ENCODE measurements at regions not wholly inside any gene's neighbourhood (a gene's known extent, or its start where the extent isn't known, plus 50 kb on each side); places are given as distances from the start of the nearest gene placed in this dataset.
"Not testable (repeated sequence)": the region's sequence is repeated elsewhere in the genome, so short reads cannot be mapped to it uniquely, and the experiment has no call there.

DNA sequence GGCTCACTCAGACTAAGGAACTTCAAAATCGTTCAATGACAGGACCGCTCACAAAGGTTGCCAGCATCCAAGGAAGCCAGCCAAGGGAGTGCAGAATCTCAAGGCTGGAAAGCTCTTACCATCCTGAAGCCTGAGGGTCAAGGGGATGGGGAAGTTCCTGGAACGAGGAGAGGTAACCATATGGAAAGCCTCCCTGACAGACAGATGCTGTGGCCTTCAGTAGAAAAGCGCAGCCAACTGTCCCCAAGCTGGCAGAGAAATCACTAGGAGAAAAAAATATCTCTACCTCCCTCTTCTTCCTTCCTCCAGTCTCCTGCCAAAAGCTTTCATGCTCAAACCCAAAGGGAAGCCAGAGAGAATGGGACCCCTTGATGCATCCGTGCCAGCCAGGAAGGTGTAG lies 90.5 kb upstream of the RANBP3L start:
- no peak for DNase-seq

DNA sequence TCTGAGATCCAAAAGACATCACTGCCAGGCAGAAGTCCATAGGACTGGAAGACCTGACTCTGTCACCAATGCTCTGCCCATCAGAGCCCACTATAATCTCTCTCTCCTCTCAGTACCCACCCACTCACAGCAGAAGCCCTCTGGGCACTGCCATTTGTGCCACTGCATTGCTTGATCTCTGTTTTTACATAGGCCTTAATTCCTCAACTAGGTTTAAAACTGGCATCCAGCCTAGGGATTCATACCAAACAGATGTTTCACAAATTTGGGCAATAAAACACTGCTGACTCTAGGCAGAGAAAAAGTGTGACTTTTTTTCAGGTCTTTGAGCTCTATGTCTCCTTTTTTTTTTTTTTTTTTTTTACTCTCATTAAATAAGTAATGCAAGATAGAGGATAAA lies 91.1 kb upstream of the RANBP3L start:
- no peak for DNase-seq

DNA sequence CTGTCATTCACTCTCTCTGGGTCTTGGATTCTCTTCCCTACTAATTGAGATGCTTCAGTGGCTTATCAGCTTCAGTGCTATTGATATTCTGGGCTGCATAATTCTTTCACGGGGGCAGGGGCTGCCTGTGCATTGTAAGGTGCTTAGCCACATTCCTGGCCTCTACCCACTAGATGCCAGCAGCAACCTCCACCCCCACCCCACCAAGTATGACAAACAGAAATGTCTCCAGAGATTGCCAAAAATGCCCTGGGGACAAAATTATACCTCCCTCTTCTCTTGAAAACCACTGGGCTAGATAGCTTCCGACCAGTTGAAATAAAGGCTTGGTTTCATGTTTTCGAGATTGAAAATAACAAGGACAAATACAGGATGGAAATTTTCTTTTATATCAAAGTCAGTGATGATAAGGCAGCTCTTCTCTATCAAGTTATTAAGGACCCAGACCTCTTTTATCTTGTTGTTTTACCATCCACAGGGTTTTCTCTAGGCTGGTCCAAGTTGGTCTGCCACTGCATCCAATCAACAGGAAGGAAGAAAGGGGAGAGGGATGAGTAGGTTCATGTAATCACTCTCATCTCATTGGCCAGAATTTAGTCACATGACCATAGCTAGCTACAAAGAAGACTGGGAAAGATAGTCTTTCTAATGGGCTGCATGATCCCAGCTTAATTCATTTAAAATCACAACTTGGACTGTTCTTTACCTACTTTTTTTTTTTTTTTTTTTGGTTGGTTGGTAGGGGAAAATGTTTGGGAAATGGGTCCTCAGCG lies 92.1 kb upstream of the RANBP3L start:
- no peak for DNase-seq

DNA sequence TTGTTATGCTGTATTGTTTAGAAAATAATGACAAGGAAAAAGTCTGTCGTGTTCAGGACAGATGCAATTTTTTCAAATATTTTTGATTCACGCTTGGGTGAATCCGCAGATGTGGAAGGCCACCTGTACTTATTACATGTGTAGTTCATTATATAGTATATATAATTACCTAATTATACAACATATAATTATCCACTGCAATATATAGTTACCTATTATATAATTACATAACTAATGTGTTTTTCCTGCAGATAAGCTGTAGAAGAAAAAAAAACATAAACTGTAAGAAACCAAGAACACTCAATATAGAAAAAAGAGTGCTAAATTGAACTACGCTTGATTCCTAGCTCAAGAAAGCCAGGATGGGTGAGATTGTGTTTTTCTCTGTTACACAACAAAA lies 93.6 kb upstream of the RANBP3L start:
- no peak for DNase-seq

DNA sequence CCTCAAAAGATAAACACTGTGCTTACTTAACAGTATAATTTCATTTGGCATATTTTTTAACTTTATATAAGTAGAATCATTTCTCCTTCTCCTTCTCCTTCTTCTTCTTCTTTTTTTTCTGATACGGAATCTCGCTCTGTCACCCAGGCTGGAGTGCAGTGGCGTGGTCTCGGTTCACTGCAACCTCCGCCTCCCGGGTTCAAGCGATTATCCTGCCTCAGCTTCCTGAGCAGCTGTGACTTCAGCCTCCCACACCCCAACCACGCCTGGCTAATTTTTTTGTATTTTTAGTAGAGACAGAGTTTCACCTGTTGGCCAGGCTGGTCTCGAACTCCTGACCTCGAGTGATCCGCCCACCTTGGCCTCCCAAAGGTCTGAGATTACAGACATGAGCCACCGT lies 94.2 kb upstream of the RANBP3L start:
- DNase-seq = not testable (repeated sequence)

DNA sequence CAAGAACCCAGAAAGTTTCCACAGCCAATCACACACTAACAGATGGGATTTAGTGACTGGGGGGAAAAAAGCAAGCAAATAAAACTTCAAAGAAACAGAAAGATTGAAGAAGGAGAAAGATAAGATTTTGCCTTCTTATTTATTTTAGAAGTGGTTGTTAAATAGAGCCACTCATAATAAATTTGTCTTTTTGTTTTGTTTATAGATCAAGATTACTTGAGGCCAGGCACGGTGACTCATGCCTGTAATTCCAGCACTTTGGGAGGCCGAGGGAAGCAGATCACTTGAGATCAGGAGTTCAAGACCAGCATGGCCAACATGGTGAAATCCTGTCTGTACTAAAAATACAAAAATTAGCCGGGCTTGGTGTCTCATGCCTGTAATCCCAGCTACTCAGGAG lies 94.9 kb upstream of the RANBP3L start:
- DNase-seq = no peak

DNA sequence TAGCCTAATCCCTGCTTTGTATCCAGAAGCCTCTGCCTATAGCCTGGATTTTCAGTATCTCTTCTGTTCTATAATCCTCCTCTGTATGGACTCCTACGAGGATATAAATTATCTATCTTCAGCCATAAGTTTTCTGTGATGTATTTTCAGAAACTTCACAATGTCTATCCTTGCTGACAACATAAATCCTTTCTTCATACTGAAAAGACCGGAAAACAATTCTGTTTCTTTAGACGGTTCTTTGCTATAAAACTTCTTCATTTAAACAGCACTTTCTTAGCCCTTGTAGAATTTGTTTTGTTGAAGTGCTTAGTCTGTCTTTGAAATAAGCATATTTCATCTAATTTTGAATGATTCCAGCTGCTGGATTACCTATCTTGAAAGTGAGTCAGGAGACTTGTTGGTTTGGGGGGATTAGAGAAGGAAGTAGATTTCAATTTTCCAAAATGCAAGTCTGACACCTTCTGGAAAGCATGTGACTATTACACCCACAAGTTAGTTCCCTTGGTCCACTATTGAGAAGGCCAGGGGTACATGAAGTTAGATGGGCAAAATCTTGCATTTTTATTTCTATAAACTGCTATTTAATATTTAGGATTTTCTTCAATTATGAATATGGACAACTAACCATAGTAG lies 96.3 kb upstream of the RANBP3L start:
- DNase-seq = no peak

DNA sequence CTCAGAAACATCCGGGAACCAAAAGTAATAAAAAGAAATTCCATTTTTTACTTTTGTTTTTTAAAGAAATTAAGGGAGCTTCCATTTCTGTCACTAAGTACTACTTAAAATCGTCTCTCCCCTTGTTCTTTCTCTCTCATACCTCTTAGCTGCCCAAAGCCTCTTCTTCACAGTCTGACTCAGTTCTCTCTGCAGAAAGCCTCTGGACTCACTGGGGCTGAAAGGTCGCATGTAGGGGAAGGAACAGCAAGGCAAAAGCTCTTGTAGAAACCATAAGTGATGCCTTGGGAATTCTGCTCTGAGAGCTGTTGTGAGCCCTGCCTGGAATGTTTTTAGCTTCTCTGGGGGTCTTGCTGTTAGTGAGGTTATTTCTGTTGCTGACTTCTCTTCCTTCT lies 100.8 kb upstream of the RANBP3L start:
- DNase-seq = no peak

DNA sequence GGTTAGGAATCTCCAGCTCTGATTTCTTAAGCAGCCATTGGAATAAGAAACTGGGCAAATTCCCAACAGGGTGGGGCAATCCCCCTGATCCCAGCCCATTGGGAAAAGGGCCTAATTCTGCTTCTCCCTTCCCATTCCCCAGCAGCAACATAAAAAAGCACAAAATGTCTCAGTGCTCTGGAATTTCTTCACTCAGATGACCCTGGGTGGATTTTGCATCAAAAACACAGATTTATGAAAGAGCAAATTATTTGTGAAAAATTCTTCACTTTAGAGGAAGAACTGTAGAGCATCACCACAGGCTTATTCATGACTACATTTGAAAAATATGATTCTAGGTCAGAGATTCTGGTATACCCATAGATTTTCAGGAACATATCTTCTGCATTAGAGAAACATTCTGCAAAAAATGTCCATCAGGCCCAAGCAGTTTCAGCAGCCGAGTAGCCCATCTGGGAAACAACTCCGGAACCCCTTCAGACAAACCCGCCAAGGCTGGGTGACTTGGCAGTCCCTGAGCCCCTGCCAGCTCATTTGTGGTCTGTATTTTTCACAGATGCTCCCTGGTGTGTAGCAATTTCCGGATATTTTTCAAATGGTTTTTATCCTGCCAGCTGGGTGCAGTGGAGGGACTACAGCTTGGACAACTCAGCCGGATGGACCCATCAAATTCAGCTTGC lies 102.1 kb upstream of the RANBP3L start:
- peak in 1 of 2 donors; percentile 25 for DNase-seq

DNA sequence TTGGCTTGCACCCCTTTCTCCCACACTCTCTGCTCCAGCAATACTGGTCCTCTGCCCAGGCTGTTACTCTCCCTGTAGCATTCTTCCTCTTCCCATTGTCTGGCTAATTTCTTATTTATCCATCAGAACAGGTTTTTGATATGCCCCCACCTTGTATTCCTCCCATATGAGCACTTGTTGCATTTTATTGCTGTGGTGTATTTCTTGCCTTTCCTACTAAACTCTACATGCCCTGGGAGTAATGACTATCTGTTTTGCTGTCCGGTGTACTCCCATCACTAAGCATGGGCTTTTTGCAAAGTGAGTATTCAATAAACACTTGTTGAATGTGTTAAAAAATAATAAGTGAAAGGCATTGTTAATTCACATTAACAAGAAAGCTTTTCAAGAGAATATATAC lies 104.3 kb upstream of the RANBP3L start:
- no peak for DNase-seq

DNA sequence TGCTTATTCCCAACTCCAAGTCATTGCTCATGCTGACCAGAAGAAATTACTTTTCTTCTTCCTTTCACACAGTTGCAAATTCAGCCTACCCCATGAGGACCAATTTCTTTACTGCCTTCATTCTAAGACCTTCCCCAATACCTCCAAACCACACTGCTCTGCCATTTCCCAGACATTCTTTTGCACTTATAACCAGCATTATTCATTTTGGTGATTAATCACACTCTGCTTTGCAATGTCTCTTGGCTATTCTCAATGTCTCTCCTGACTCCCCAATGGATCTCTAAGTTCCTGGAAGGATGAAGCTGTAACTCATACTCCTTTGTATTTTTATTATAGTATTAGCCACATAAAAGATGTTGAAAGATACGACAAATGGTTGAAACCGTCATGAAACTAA lies 105.7 kb upstream of the RANBP3L start:
- no peak for DNase-seq

DNA sequence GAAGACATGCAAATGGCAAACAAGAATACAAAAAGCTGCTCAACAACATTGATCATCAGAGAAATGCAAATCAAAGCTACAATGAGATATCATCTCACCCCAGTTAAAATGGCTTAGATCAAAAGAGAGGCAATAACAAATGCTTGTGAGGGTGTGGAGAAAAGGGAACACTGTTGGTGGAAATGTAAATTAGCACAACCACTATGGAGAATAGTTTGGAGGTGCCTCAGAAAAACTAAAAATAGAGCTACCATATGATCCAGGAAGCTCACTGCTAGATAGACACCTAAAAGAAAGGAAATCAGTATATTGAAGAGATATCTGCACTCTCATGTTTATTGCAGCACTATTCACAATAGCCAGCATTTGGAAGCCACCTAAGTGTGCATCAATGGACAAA lies 108.0 kb upstream of the RANBP3L start:
- not testable (repeated sequence) for DNase-seq

DNA sequence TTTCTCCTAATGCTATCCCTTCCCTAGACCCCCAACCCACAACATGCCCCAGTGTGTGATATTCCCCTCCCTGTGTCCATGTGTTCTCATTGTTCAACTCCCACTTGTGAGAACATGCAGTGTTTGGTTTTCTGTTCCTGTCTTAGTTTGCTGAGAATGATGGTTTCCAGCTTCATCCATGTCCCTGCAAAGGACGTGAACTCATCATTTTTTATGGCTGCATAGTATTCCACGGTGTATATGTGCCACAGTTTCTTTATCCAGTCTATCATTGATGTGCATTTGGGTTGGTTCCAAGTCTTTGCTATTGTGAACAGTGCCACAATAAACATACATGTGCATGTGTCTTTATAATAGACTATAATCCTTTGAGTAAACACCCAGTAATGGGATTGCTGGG lies 109.0 kb upstream of the RANBP3L start:
- DNase-seq = not testable (repeated sequence)

DNA sequence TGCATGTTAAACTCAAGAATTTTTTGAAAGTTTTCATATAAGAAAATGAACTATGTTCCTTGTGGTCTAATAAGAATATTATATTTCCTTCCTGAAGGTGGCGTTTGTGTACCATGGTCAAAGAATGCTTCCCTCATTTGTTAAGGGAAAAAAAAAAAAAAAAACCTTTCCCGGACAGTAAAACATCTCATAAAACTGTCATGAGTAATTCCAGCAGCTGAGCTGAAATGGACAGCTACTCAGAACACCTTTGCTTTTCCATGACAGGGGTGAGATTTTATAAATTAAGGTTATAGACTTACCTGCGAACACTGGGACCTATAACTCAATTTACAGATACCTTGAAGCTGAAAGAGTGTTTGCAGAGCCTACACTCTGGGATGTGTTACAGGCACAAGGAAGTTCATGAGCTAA lies 113.2 kb upstream of the RANBP3L start:
- no peak for DNase-seq

DNA sequence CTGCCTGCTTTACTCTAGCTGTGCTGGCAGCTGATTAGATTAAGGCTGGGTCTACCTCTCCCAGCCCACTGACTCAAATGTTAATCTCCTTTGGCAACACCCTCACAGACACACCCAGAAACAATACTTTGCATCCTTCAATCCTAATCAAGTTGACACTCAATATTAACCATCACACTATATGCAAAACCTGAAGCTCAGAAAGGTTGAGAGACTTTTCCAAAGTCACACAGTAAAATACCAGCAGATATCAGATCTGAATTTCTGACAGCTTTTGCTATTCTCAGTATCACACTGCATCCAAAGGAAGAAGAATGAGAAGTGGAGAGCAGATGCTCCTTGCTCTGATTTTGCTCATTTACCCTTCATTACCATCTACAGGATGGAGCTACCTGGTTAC lies 114.9 kb upstream of the RANBP3L start:
- DNase-seq = no peak

DNA sequence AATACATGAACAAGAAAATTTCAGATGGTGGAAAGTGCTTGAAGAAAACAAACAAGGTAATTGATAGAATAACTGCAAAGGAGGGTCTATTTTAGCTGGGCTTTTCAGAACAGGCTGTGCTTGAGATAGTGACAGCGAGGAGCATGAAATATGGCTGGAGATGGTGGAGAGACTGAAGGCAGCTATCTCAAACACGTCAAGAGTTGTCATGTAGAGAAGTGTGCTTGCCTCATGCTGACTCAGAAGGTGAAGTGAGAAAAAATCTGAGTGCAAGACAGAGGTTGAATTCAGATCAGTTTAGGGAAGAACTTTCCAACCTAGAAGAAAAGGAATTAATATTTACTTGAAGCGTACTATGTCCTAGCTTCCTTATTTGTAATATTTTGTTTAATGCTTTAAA lies 115.5 kb upstream of the RANBP3L start:
- DNase-seq = no peak

DNA sequence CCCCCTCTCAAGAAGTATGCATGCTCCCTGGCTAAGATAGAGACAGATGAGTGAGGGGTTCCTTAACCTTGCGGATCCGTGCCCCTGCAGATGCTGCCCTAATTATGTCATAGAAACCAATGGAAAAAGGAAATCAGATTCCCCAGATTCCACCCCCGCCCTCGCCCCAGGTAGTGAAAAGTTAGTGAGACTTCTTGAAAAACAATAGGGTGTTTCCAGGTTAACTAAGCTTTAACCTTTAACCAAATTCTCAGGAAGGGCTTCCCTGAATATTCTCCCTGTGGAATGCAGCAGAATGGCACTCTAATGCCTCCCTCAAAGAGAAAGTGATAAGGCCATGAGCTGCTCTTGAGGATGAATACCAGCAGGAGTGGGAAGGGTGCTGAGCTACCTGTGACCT lies 116.0 kb upstream of the RANBP3L start:
- no peak for DNase-seq

DNA sequence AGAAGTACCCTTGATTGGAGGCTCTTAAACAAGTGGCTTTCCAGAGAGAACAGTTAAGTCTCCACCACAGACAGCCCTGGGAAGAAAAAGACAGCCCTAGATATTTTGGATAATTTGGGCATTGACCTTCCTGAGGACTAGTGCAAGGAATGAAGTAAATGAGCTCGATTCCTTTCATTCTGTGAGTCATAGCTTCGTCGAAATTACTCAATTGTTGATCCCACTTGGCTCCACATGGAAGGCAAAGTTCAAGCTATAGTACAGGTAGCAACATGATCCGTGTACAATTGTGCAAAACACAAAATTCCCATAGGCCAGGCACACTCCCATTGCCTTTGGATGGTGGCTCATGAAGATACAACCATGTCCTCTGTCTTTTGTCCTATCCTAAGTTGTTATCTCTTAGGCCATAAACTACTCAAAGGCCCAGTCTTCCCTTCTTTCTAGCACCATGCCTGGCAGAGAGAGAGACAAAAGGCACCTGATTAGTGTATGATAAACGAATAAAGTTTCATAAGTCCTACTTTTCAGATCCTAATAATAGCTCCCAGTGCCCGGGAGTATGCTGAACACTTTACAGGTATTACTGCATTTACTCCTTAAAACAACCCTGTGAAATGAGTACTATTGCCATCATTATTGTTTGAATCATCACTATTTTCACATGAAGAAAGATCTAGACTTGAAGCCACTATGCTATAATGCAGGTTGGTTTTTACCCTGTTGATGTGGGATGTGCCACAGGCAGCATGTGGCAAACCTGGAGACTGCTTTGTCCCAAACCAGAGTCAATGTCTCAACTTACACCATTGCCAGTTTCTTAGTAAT lies 116.7 kb upstream of the RANBP3L start:
- no peak for DNase-seq

DNA sequence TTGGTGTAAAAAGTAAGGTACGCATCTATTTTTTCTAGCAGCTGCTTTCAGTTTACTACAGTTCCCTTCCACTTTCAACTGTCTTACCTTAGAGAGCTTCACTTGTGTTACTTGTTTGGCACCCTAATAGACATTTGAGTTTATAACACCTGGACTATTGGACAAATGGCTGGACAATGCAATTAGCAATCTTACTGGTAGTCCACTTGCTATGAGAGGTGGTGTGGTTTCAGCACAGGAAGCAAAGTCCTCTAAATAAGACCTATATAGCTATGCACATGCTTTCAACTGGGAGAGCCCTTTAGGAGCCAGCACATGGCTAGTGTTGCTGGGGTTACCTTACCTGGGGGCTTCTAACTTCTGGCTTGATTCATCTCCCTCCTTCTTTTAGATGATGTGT lies 119.6 kb upstream of the RANBP3L start:
- no peak for DNase-seq

DNA sequence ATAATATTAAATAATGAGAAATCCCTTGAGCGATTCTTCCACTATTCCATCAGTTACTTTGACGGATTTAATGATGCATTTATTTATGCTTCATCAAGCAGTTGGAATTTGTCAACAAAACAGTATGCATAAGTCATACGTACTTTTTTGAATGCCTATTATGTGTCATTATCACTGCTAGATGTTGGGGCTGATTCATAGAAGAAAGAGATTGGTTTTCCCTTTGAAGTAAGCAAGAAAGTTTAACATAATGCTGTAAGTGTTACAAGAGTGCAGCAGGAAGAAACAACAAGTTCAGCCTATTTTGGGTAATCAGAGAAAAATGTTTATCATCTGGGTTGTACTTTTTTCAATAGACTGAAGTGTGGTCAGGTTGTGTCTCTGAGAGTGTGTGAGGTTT lies 121.2 kb upstream of the RANBP3L start:
- DNase-seq = no peak

DNA sequence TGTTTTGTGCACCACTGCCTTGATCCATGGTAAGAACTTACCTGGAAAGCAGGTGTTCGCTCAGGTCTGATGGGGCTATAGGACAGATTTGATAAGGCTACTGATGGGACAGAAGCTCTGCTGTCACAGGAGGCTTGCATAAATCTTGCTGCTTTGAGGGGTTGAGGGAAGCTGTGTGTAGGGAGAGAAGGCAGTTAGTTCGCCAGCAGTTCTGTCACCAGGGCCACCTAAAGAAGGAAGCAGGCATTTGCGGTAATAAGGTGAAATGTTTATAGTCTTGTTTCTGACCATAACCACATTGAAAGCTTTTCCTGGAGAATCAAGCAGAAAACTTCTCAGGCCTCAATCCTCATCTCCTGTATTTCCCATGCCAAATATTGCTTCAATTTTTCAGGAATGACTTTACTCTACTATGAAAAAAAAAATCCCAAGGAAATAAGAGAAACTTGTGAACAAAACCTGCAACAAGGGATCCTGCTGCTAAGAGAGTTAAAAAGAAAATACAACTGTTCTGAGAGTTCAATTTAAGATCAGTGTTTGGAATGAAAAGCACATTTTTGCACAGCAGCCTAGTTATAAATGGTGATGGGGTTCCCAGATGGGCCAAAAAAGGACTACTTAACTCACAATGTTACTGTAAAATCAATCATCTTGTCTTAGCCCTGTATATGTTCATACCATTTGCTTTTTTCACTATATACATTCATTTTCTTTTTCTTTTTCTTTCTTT lies 122.0 kb upstream of the RANBP3L start:
- no peak for DNase-seq

DNA sequence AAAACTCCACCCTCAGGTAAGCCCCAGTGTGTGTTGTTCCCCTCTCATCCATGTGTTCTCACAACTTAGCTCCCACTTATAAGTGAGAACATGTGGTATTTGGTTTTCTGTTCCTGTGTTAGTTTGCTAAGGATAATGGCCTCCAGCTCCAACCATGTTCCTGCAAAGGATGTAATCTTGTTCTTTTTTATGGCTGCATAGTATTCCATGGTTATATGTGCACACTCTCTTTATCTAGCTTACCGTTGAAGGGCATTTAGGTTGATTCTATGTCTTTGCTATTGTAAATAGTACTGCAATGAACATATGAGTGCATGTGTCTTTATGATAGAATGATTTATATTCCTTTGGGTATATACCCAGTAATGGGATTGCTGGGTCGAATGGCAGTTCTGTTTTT lies 124.4 kb upstream of the RANBP3L start:
- DNase-seq = not testable (repeated sequence)

DNA sequence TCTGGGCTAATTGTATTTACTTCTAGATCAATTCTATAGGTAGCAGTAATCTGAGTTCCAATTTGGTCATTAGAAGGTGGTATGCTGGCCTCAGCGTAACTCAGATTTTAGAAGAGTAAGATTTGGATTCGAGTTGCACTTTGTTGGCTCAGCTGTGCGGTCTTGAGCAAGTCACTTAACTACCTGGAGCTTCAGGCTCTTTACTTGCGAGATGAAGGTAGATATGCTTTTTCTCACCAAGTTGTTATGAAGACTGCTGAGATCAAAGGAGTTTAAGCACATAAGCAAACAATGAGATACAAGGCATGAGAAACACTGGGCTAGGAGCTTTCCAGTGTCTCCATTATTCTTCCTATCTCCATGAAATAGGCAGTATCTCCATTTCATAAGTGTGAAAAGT lies 133.8 kb upstream of the RANBP3L start:
- no peak for DNase-seq
